Natural killer cell (primary cell): ENCODE measurements at regions not wholly inside any gene's neighbourhood (a gene's known extent, or its start where the extent isn't known, plus 50 kb on each side); places are given as distances from the start of the nearest gene placed in this dataset.

Experiments
- ATAC-seq, 3 donors: fragments of 150-1000 bp in 2 of 3; fragments of 200-7000 bp in 1 of 3; cut with Tn5 transposase; 1 replicate in 1 of 3; 2 replicates in 2 of 3; pipeline ENCODE4 v1.10.0; 2021; ENCODE audit warnings: mild to moderate bottlenecking in 2 of 3, moderate library complexity in 2 of 3
- DNase-seq, 2 donors: peaks; one replicate each; pipeline versions ENCODE4 v3.0.0 to v3.0.0-alpha.2; 2013 to 2021; ENCODE audit warnings: mixed read lengths in 1 of 2
- H3K27ac ChIP-seq: one replicate; pipeline ENCODE4 v1.5.1; 2013; ENCODE audit warnings: mild to moderate bottlenecking, low read length
- H3K27me3 ChIP-seq: one replicate; pipeline ENCODE4 v1.6.1; 2013; ENCODE audit warnings: low read length; ENCODE audit not compliant: control insufficient read depth, insufficient read depth
- H3K36me3 ChIP-seq: one replicate; pipeline ENCODE4 v1.6.1; 2013; ENCODE audit warnings: low read length; ENCODE audit not compliant: control insufficient read depth, insufficient read depth
- H3K4me1 ChIP-seq: one replicate; pipeline ENCODE4 v1.6.1; 2013; ENCODE audit warnings: low read length; ENCODE audit not compliant: control insufficient read depth, insufficient read depth
- H3K4me3 ChIP-seq: one replicate; pipeline ENCODE4 v1.5.1; 2013; ENCODE audit warnings: low read length
- H3K9me3 ChIP-seq: one replicate; pipeline ENCODE4 v1.6.1; 2013; ENCODE audit warnings: low read length; ENCODE audit not compliant: control insufficient read depth, insufficient read depth
- H3K27ac Mint-ChIP-seq, 2 donors: one replicate each; pipeline ENCODE4 v1.8.0; 2022; ENCODE audit warnings: mild to moderate bottlenecking in 2 of 2, mixed read lengths in 2 of 2, moderate library complexity in 1 of 2
- H3K27me3 Mint-ChIP-seq, 2 donors: one replicate each; pipeline ENCODE4 v1.8.0; 2022; ENCODE audit warnings: low read depth in 2 of 2, mixed read lengths in 2 of 2
- H3K36me3 Mint-ChIP-seq: one replicate; pipeline ENCODE4 v1.8.0; 2022; ENCODE audit warnings: mixed read lengths
- H3K4me1 Mint-ChIP-seq, 2 donors: one replicate each; pipeline ENCODE4 v1.8.0; 2022; ENCODE audit warnings: mixed read lengths in 2 of 2
- H3K4me3 Mint-ChIP-seq: one replicate; pipeline ENCODE4 v1.8.0; 2022; ENCODE audit warnings: mild to moderate bottlenecking, moderate library complexity, mixed read lengths
- H3K9me3 Mint-ChIP-seq, 2 donors: one replicate each; pipeline ENCODE4 v1.8.0; 2022; ENCODE audit warnings: mixed read lengths in 2 of 2
- WGBS: methylation state at CpG from one replicate; pipeline ENCODE4 v1.1.7; 2013; ENCODE audit warnings: missing lambda C conversion rate; ENCODE audit not compliant: insufficient coverage; 5-methylcytosine and 5-hydroxymethylcytosine counted together
- intact Hi-C: fragments of 100-400 bp; cut with micrococcal nuclease; formaldehyde crosslinking; loops from one replicate; pipeline ENCODE4 v1.14.2; 2022
- TF ChIP-seq, protein P1 (sequence below): fragments of 200-600 bp; IDR thresholded peaks from one replicate; pipeline ENCODE4 v1.8.0; 2022; ENCODE audit warnings: antibody characterized with exemption

DNA sequence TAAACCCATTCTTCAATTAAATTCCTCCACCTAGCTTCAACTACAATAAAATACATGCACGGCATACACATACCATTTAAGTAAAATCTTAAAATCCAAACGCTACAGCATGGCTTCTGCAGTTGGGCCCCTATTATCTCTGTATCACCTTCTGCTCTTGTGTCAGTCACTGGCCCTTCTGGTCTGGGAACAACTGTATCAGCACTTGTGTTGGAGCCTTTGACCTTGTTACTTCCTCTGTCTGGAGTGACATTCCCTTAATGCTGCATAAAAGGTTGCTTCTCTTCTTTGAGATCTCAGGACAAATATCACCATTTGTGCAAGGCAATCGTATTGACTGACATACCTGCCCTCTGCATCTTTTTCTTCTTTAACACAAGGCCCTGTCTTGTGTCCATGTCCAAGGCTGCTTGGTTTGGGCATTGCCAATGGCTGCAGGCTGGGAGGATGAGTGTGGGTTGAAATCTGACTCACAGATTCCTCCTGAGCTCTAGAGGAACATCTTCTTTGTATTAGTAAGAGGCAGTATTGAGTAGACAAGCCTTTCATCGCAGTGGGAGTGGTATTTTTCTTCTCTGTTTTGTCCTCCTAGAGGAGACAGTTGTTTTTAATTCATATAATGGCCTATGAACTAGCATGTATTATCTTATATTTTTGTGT lies 267.8 kb upstream of the TRIB2 start:
- H3K27me3 ChIP-seq, result no peaks in the 10 kb centered on the region
- intact Hi-C loops, result no loop called here
- TF ChIP-seq, protein P1, sequence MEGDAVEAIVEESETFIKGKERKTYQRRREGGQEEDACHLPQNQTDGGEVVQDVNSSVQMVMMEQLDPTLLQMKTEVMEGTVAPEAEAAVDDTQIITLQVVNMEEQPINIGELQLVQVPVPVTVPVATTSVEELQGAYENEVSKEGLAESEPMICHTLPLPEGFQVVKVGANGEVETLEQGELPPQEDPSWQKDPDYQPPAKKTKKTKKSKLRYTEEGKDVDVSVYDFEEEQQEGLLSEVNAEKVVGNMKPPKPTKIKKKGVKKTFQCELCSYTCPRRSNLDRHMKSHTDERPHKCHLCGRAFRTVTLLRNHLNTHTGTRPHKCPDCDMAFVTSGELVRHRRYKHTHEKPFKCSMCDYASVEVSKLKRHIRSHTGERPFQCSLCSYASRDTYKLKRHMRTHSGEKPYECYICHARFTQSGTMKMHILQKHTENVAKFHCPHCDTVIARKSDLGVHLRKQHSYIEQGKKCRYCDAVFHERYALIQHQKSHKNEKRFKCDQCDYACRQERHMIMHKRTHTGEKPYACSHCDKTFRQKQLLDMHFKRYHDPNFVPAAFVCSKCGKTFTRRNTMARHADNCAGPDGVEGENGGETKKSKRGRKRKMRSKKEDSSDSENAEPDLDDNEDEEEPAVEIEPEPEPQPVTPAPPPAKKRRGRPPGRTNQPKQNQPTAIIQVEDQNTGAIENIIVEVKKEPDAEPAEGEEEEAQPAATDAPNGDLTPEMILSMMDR, result no peak
- no peak overlapping the region for H3K27ac ChIP-seq
- no peaks in the 10 kb centered on the region for H3K9me3 Mint-ChIP-seq
- no peaks in the 10 kb centered on the region for H3K27me3 Mint-ChIP-seq
- H3K27ac Mint-ChIP-seq, result no peak overlapping the region
- H3K4me3 Mint-ChIP-seq, result no peak overlapping the region
- no peaks in the 10 kb centered on the region for H3K36me3 Mint-ChIP-seq
- WGBS, result 93% methylated on average over 4 of the region's 4 CpGs
- H3K9me3 ChIP-seq, result no peaks in the 10 kb centered on the region
- H3K4me1 Mint-ChIP-seq, result peaks cover 36 to 45% of the 10 kb centered on the region in 2 donors
- no peak overlapping the region for H3K4me3 ChIP-seq
- ATAC-seq (no peak), DNase-seq (no peak)
- H3K36me3 ChIP-seq, result no peaks in the 10 kb centered on the region
- peaks cover 11% of the 10 kb centered on the region for H3K4me1 ChIP-seq

DNA sequence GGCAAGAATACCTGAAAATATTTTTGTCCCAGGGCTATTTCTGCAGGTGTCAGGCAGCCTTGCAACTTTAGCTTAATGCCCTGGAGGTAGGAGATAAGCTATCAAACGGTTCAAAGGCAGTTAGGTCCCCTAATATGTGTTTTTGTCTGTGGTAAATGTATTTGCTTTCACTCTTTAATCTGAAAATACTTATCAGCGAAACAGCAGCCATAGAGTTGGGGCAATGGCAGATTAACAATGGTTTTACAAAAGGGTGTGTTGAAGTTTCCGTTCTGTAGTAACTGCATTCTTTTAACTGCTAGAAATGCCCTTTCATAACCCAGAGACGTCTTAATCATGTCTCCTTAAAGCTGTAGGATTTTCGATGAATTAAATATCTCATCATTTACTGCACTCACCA lies 265.0 kb upstream of the TRIB2 start:
- no peak overlapping the region for H3K4me3 ChIP-seq

DNA sequence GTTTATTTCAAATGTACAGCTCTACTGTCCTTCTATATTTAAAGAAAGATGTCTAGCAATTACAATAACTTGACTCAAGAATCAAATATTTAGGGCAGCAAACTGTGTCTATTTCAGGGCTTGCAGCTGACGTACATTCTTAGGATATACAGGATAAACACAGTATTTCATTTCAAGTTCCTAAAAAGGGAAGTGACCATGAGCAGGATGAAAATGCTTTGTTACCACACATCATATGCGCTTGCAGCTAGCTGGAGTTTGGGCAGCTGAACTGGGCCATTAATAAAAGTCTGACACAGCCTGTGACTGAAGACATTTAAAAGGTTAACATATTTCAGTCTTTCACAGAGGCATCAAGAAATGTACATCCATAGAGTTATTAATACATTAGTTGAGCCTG lies 264.6 kb upstream of the TRIB2 start:
- 42% methylated on average over 2 of the region's 2 CpGs for WGBS
- ATAC-seq (no peak), DNase-seq (no peak)
- no peaks in the 10 kb centered on the region for H3K27me3 ChIP-seq
- H3K36me3 Mint-ChIP-seq, result no peaks in the 10 kb centered on the region
- H3K4me3 Mint-ChIP-seq, result peak overlapping the region; percentile 82
- H3K36me3 ChIP-seq, result no peaks in the 10 kb centered on the region
- peak overlapping the region; percentile 70 for H3K27ac ChIP-seq
- H3K9me3 ChIP-seq, result no peaks in the 10 kb centered on the region
- intact Hi-C loops, result no loop called here
- no peak overlapping the region for H3K4me3 ChIP-seq
- H3K4me1 ChIP-seq, result peaks cover 11% of the 10 kb centered on the region
- TF ChIP-seq, protein P1, result no peak
- H3K27ac Mint-ChIP-seq, result peak overlapping the region; percentile 90 to 92
- H3K9me3 Mint-ChIP-seq, result peaks cover 0 to 2% of the 10 kb centered on the region in 2 donors
- H3K27me3 Mint-ChIP-seq, result no peaks in the 10 kb centered on the region
- H3K4me1 Mint-ChIP-seq, result peaks cover 38 to 53% of the 10 kb centered on the region in 2 donors

More for the DNA sequence above, 265.0 kb upstream of the TRIB2 start:
- intact Hi-C loops, result no loop called here
- Histone ChIP-seq H3K36me3 (no peaks in the 10 kb centered on the region), H3K9me3 (no peaks in the 10 kb centered on the region), H3K4me1 (peaks cover 7% of the 10 kb centered on the region), H3K27ac (peak overlapping the region; percentile 70), H3K27me3 (no peaks in the 10 kb centered on the region)
- 39% methylated on average over 2 of the region's 5 CpGs for WGBS
- H3K36me3 Mint-ChIP-seq, result no peaks in the 10 kb centered on the region
- H3K27ac Mint-ChIP-seq, result peak overlapping the region; percentile 90 to 92
- H3K27me3 Mint-ChIP-seq, result no peaks in the 10 kb centered on the region
- DNase-seq, result peak in 1 of 2 donors; percentile 25
- TF ChIP-seq, protein P1, result no peak
- peak in 2 of 3 donors; percentile 35 to 55 for ATAC-seq
- H3K4me1 Mint-ChIP-seq, result peaks cover 34 to 48% of the 10 kb centered on the region in 2 donors
- H3K9me3 Mint-ChIP-seq, result no peaks in the 10 kb centered on the region
- H3K4me3 Mint-ChIP-seq, result peak overlapping the region; percentile 82

DNA sequence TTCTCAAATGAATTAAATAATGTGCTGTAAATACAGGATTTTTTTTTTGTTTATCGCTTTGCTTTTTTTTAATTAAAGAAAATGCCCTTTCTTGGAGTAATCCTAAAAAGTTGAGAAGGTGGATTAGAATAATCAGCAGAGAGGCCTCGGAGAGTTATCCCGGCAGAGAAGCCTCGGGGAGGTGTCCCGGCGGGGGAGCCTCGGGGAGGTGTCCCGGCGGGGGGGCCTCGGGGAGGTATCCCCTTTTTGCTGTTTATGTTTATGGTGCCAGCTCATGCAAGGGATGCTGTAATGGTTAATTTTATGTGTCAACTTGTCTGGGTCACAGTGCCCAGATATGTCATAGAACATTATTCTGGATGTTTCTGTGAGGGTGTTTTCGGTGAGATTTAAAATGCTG lies 263.0 kb upstream of the TRIB2 start:
- intact Hi-C loops, result no loop called here
- H3K9me3 ChIP-seq, result no peaks in the 10 kb centered on the region
- no peaks in the 10 kb centered on the region for H3K36me3 Mint-ChIP-seq
- peaks cover 45 to 57% of the 10 kb centered on the region in 2 donors for H3K4me1 Mint-ChIP-seq
- H3K27ac ChIP-seq, result no peak overlapping the region
- H3K27ac Mint-ChIP-seq, result peak overlapping the region in 1 of 2 donors; percentile 46
- DNase-seq (no peak), ATAC-seq (no peak)
- H3K27me3 Mint-ChIP-seq, result no peaks in the 10 kb centered on the region
- WGBS, result 97% methylated on average over 11 of the region's 11 CpGs
- no peak overlapping the region for H3K4me3 ChIP-seq
- H3K4me1 ChIP-seq, result peaks cover 14% of the 10 kb centered on the region
- peaks cover 0 to 2% of the 10 kb centered on the region in 2 donors for H3K9me3 Mint-ChIP-seq
- H3K27me3 ChIP-seq, result no peaks in the 10 kb centered on the region
- H3K36me3 ChIP-seq, result no peaks in the 10 kb centered on the region
- TF ChIP-seq, protein P1, result no peak
- no peak overlapping the region for H3K4me3 Mint-ChIP-seq
